ENCODE measurements at regions not wholly inside any gene's neighbourhood (a gene's known extent, or its start where the extent isn't known, plus 50 kb on each side); places are given as distances from the start of the nearest gene placed in this dataset.
A peak's percentile ranks its signal among the peaks of the same experiment; 100 is the strongest.
"Not testable (repeated sequence)": the region's sequence is repeated elsewhere in the genome, so short reads cannot be mapped to it uniquely, and the experiment has no call there.

DNA sequence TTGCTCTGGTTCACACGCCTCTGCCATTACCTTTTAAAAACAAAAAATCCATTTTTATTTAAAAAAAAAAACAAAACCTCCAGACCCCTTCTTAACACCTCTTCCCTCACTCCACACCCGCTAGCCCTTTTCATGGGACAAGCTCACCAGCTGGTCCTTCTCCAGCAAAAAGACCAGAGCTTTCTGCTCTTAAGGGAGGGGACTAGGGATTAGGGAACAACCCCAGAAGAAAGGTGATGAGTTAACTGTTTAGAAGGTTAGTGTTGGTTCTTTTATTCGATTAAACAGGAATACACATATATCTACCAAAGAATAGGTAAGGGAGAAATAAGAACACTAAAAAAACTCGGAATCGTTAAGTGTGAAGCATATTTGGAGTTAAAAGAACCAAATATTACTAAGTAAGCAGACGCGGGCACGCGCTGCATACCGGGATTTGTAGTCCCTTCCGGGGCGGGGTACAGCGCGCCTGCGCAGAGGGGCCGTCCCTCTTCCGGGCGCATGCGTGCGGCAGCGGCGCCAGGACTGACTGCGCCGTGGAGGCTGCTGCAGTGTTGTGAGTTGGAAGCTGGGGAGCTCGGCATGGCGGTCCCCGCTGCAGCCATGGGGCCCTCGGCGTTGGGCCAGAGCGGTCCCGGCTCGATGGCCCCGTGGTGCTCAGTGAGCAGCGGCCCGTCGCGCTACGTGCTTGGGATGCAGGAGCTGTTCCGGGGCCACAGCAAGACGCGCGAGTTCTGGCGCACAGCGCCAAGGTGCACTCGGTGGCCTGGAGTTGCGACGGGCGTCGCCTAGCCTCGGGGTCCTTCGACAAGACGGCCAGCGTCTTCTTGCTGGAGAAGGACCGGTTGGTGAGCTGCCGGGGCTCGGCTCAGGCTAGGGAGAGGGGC, 92.6 kb upstream of the FAM153A start:
- peak overlapping the region; percentile 76 for H3K4me3 Mint-ChIP-seq (ENCODE audit: low read depth, unreplicated experiment)
- H3K36me3 Mint-ChIP-seq (ENCODE audit: insufficient read depth, unreplicated experiment); intact Hi-C loops (cut with micrococcal nuclease; ENCODE audit: unreplicated experiment); DNase-seq; H3K27ac Mint-ChIP-seq (ENCODE audit: unreplicated experiment); H3K4me1 Mint-ChIP-seq (ENCODE audit: low read depth, unreplicated experiment); BruUV-seq (replicated peaks); CTCF ChIA-PET; H3K27me3 Mint-ChIP-seq (ENCODE audit: unreplicated experiment); H3K9me3 Mint-ChIP-seq (ENCODE audit: low read depth, unreplicated experiment): not testable (repeated sequence)

DNA sequence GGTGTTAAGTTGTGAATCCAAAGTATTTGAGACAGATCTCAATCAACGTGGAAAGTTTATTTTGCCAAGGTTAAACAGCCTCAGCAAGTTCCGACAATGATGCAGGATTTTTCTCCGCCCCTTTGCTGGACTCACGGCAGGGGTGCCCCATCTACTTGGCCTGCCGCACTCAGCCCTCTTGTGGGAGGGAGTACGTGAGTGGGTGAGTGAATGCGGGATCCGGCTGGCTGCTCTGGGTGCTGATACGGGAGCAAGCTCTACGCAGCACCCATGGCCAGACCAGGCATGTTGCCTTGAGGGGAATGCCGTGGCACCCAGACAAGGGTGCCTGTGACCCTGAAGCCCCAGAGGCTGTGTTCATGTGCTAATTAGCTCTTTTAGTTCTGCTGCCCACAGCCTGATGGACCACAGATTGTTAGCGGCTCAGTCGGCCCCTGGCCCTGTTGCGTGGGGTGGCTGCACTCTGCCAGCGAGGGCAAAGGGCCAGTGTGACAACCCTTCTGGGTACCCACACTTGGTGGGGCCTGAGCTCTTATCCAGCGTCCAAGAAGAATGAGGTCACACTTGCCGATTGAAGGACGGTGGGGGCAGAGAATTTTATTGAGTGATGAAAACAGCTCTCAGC, 81.2 kb upstream of the FAM153A start:
- CTCF ChIA-PET; H3K27me3 Mint-ChIP-seq (ENCODE audit: unreplicated experiment); H3K36me3 Mint-ChIP-seq (ENCODE audit: insufficient read depth, unreplicated experiment); BruUV-seq (replicated peaks); H3K4me1 Mint-ChIP-seq (ENCODE audit: low read depth, unreplicated experiment); H3K4me3 Mint-ChIP-seq (ENCODE audit: low read depth, unreplicated experiment); H3K9me3 Mint-ChIP-seq (ENCODE audit: low read depth, unreplicated experiment); DNase-seq; H3K27ac Mint-ChIP-seq (ENCODE audit: unreplicated experiment); intact Hi-C loops (cut with micrococcal nuclease; ENCODE audit: unreplicated experiment): not testable (repeated sequence)

DNA sequence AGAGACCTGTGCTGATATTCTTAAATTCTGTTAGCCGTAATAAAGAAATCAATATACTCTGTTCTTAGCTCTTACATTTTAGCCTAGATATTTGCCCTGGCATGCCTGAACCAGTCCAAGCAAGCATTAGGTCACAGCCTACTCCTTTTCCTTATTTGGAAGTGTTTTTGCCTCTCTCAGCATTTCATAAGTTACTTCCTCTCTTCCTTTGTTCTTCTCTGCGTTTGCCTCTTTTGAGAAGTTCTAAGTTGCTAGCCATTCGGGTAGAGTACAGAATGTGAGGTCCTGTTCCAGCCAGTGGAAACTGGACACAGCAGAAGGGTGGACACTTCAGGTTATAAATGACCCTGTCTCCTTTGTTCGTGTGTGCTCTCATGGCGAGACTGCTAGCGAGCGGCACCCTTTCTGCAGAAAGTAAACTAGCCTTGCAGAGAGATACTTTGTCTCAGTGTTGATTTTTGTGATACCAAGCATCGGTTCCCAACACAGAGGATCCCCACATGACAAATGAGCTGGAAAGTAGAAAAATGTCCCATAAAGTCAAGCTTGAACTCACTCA, 75.0 kb upstream of the FAM153A start:
- H3K36me3 Mint-ChIP-seq (ENCODE audit: insufficient read depth, unreplicated experiment); H3K27me3 Mint-ChIP-seq (ENCODE audit: unreplicated experiment); H3K27ac Mint-ChIP-seq (ENCODE audit: unreplicated experiment); DNase-seq; H3K4me3 Mint-ChIP-seq (ENCODE audit: low read depth, unreplicated experiment); H3K4me1 Mint-ChIP-seq (ENCODE audit: low read depth, unreplicated experiment); intact Hi-C loops (cut with micrococcal nuclease; ENCODE audit: unreplicated experiment); CTCF ChIA-PET; BruUV-seq (replicated peaks); H3K9me3 Mint-ChIP-seq (ENCODE audit: low read depth, unreplicated experiment): not testable (repeated sequence)

DNA sequence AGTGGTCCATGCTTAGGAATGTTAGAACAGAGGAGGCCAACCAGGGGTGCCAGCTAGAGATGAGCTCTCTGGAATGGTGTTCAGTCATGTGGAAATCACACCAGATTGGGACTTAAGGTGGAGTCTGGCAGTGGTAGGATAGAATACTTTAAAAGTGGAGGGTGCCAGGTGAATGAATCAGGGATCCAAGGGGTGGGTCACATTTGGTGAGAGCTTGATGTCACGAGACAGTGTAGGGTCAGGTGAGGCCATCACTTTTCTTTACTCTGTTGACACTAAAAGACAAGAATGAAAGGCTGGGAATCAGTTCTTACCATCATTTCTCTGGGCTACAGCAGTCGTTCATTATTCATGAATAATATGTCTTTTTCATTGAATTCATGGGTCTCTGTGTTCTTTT, 73.8 kb upstream of the FAM153A start:
- H3K4me1 Mint-ChIP-seq (ENCODE audit: low read depth, unreplicated experiment); DNase-seq; H3K4me3 Mint-ChIP-seq (ENCODE audit: low read depth, unreplicated experiment); H3K27ac Mint-ChIP-seq (ENCODE audit: unreplicated experiment); H3K9me3 Mint-ChIP-seq (ENCODE audit: low read depth, unreplicated experiment); H3K36me3 Mint-ChIP-seq (ENCODE audit: insufficient read depth, unreplicated experiment); intact Hi-C loops (cut with micrococcal nuclease; ENCODE audit: unreplicated experiment); BruUV-seq (replicated peaks); H3K27me3 Mint-ChIP-seq (ENCODE audit: unreplicated experiment); CTCF ChIA-PET: not testable (repeated sequence)

DNA sequence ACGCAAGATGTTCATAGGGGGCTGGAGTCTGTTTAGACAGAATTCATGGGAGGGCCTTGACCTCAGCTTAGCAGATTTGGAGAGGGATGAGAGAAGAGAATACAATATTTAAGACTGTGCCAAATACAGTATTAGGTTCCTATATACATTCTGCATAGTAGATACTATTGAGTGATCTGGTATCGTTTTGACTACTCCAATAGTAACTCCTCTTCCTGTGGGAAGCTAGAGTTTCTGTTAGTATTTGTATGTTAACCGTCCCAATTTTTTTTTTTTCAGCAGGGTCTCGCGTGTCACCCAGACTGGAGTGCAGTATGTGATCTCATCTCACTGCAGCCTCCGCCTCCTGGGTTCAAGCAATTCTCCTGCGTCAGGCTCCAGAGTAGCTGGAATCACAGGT, 65.2 kb upstream of the FAM153A start:
- BruUV-seq (replicated peaks); H3K36me3 Mint-ChIP-seq (ENCODE audit: insufficient read depth, unreplicated experiment); CTCF ChIA-PET; H3K4me1 Mint-ChIP-seq (ENCODE audit: low read depth, unreplicated experiment); intact Hi-C loops (cut with micrococcal nuclease; ENCODE audit: unreplicated experiment); H3K9me3 Mint-ChIP-seq (ENCODE audit: low read depth, unreplicated experiment); H3K27ac Mint-ChIP-seq (ENCODE audit: unreplicated experiment); DNase-seq; H3K4me3 Mint-ChIP-seq (ENCODE audit: low read depth, unreplicated experiment): not testable (repeated sequence)
- peaks cover 12% of the 10 kb centered on the region for H3K27me3 Mint-ChIP-seq (ENCODE audit: unreplicated experiment)

DNA sequence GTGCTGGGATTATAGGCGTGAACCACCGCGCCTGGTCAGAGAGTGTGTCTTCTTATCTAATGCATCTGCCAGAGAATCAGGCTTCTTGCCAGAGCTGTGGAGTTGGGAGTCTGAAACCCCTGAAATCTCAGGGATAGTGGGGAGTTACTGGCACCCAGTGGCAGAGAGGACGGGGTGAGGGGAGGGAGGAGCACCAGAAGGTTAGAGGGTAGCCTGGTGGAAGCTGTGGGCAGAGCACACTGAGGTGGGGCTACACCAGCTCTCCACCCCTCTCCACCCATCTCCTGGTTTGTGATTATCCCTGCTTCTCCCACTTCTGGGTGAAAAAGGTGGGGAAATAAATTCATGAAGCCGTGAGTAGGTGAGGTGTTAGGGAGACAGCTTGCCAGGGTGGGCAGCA, 63.9 kb upstream of the FAM153A start:
- H3K27ac Mint-ChIP-seq (ENCODE audit: unreplicated experiment); H3K4me3 Mint-ChIP-seq (ENCODE audit: low read depth, unreplicated experiment); DNase-seq; H3K9me3 Mint-ChIP-seq (ENCODE audit: low read depth, unreplicated experiment); H3K36me3 Mint-ChIP-seq (ENCODE audit: insufficient read depth, unreplicated experiment); BruUV-seq (replicated peaks); CTCF ChIA-PET; H3K4me1 Mint-ChIP-seq (ENCODE audit: low read depth, unreplicated experiment); intact Hi-C loops (cut with micrococcal nuclease; ENCODE audit: unreplicated experiment): not testable (repeated sequence)
- peaks cover 12% of the 10 kb centered on the region for H3K27me3 Mint-ChIP-seq (ENCODE audit: unreplicated experiment)

DNA sequence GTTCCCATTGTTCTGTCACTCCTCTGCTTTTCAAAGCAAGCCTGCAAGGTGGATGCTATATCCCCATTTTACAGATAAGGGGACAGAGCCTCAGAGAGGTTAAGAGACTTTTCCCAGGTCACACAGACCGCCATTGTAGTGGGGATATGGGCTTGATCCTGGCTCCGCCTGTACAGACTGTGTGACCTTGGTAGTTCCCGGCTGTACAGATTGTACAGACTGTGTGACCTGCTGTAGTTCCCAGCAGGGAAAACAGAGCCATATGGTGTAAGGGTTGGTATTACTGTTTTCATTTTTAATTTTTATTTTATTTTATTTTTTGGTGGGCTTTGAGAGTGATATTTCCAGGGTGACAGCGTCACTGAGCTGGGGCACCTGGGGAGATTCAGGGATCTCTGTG, 63.2 kb upstream of the FAM153A start:
- H3K9me3 Mint-ChIP-seq (ENCODE audit: low read depth, unreplicated experiment); H3K27me3 Mint-ChIP-seq (ENCODE audit: unreplicated experiment); H3K4me1 Mint-ChIP-seq (ENCODE audit: low read depth, unreplicated experiment); DNase-seq; H3K27ac Mint-ChIP-seq (ENCODE audit: unreplicated experiment); intact Hi-C loops (cut with micrococcal nuclease; ENCODE audit: unreplicated experiment); CTCF ChIA-PET; BruUV-seq (replicated peaks); H3K4me3 Mint-ChIP-seq (ENCODE audit: low read depth, unreplicated experiment); H3K36me3 Mint-ChIP-seq (ENCODE audit: insufficient read depth, unreplicated experiment): not testable (repeated sequence)

DNA sequence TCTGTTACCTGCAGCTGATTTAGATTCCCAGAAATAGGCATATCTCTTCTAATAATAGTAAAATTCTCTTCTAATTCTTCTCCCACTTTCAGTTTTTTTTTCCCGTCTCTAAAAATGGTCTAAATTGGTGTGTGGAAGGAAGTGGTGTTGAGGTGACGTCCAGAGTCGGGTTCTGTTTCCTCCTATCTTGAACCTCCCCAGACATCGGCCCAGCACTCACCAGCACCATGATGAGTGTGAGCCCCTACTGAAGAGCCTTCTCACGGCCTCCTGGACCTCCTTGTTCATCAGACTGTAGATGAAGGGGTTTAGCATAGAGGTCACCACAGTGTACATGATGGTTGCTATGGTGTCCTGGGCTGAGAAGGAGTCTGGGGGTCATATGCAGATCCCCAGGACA, 53.5 kb upstream of the FAM153A start:
- H3K36me3 Mint-ChIP-seq (ENCODE audit: insufficient read depth, unreplicated experiment); H3K27ac Mint-ChIP-seq (ENCODE audit: unreplicated experiment); intact Hi-C loops (cut with micrococcal nuclease; ENCODE audit: unreplicated experiment); BruUV-seq (replicated peaks); CTCF ChIA-PET; H3K4me3 Mint-ChIP-seq (ENCODE audit: low read depth, unreplicated experiment); DNase-seq; H3K9me3 Mint-ChIP-seq (ENCODE audit: low read depth, unreplicated experiment): not testable (repeated sequence)
- peaks cover 32% of the 10 kb centered on the region for H3K27me3 Mint-ChIP-seq (ENCODE audit: unreplicated experiment)
- peaks cover 13% of the 10 kb centered on the region for H3K4me1 Mint-ChIP-seq (ENCODE audit: low read depth, unreplicated experiment)

All from Calu3 (cell line).